ENCODE measurements at regions not wholly inside any gene's neighbourhood (a gene's known extent, or its start where the extent isn't known, plus 50 kb on each side); places are given as distances from the start of the nearest gene placed in this dataset.

DNA sequence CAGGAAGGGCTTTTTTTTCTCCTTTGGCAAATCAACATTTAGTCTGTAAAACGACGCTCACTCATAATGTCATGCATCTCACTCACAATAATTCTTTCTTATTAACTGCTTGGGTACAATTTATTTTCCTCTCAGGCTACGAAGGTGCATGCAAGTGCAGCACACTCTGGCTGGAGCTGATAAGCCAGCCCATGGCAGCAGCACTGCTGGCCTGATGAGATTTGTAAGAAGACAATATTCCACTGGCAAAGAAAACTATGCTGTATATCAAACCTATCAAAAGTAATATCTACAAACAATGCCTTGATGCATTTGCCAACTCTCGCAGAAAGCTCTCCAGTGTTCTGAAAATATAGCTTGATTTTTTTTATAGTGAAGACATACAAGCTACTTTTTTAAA lies 170.0 kb upstream of the PHF14 start:
- Mint-ChIP-seq H3K4me1 (no peaks in the 10 kb centered on the region), H3K27me3 (ENCODE audit: low read depth) (no peaks in the 10 kb centered on the region), H3K4me3 (no peak overlapping the region), H3K36me3 (ENCODE audit: insufficient read depth in 1 of 3, low read depth in 3 of 3) (no peaks in the 10 kb centered on the region), H3K9me3 (no peaks in the 10 kb centered on the region), H3K27ac (no peak overlapping the region)
- Histone ChIP-seq H3T11ph (ENCODE audit: low read length) (no peak overlapping the region), H3K14ac (ENCODE audit: insufficient read depth, low read length) (no peak overlapping the region), H4K20me1 (ENCODE audit: control insufficient read depth, insufficient read depth, insufficient read length) (no peaks in the 10 kb centered on the region), H2BK12ac (ENCODE audit: insufficient read length, low read depth, low read length) (no peak overlapping the region), H3K56ac (ENCODE audit: insufficient read length, low read depth, low read length) (no peak overlapping the region), H3K27ac (ENCODE audit: insufficient read length, low read depth, low read length) (no peak overlapping the region), H3K79me2 (ENCODE audit: insufficient read depth, low read length) (no peaks in the 10 kb centered on the region), H2BK120ac (ENCODE audit: low read depth, low read length, poor library complexity, severe bottlenecking) (no peak overlapping the region), H3K4me1 (ENCODE audit: insufficient read depth, low read length) (no peaks in the 10 kb centered on the region), H3K23me2 (ENCODE audit: insufficient read length, low read depth, low read length, poor library complexity, severe bottlenecking) (no peaks in the 10 kb centered on the region), H2BK20ac (ENCODE audit: low read depth, low read length, poor library complexity, severe bottlenecking) (no peak overlapping the region), H4K91ac (ENCODE audit: insufficient read length, low read depth, low read length) (no peak overlapping the region), H4K5ac (ENCODE audit: insufficient read length, low read depth, low read length) (no peak overlapping the region), H3K4ac (ENCODE audit: low read depth, low read length) (no peak overlapping the region), H3K18ac (ENCODE audit: insufficient read length, low read depth, low read length) (no peak overlapping the region), H2AFZ (ENCODE audit: low read length) (no peak overlapping the region), H3K79me1 (ENCODE audit: insufficient read depth, low read depth, low read length, poor library complexity, severe bottlenecking) (no peaks in the 10 kb centered on the region), H3K4me2 (ENCODE audit: insufficient read depth, insufficient read length, low read length) (no peak overlapping the region), H2BK15ac (ENCODE audit: low read depth, low read length) (no peak overlapping the region), H3K9ac (ENCODE audit: extremely low read depth, insufficient read length, low read length) (no peak overlapping the region), H3K27me3 (ENCODE audit: insufficient read depth, low read length) (no peaks in the 10 kb centered on the region), H2AK5ac (ENCODE audit: insufficient read length, low read length) (no peak overlapping the region), H2BK5ac (ENCODE audit: insufficient read length, low read length) (no peak overlapping the region), H3K9me3 (ENCODE audit: control insufficient read depth, low read depth, low read length) (no peaks in the 10 kb centered on the region), H3K23ac (ENCODE audit: insufficient read length, low read depth, low read length) (no peak overlapping the region), H4K8ac (replicated peaks; ENCODE audit: insufficient read length, low read depth, low read length) (no peak overlapping the region)
- WGBS (ENCODE audit: extremely low coverage, insufficient read length, low lambda C conversion rate), result no CpG with 5 or more reads among the region's 4 CpGs
- no peak for DNase-seq
- TF ChIP-seq, protein P1, sequence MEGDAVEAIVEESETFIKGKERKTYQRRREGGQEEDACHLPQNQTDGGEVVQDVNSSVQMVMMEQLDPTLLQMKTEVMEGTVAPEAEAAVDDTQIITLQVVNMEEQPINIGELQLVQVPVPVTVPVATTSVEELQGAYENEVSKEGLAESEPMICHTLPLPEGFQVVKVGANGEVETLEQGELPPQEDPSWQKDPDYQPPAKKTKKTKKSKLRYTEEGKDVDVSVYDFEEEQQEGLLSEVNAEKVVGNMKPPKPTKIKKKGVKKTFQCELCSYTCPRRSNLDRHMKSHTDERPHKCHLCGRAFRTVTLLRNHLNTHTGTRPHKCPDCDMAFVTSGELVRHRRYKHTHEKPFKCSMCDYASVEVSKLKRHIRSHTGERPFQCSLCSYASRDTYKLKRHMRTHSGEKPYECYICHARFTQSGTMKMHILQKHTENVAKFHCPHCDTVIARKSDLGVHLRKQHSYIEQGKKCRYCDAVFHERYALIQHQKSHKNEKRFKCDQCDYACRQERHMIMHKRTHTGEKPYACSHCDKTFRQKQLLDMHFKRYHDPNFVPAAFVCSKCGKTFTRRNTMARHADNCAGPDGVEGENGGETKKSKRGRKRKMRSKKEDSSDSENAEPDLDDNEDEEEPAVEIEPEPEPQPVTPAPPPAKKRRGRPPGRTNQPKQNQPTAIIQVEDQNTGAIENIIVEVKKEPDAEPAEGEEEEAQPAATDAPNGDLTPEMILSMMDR (conservative IDR thresholded peaks at IDR 0.05), result no peak

Measured in H9 (cell line).